H1 (cell line): ENCODE measurements at regions not wholly inside any gene's neighbourhood (a gene's known extent, or its start where the extent isn't known, plus 50 kb on each side); places are given as distances from the start of the nearest gene placed in this dataset.

Experiments
- CTCF ChIA-PET: fragments of 300-600 bp; sonication (Branson Sonifier 250); formaldehyde crosslinking; loops from one replicate; lab custom pipeline; 2021; ENCODE audit not compliant: partially characterized antibody; lab: Charles Lee
- POLR2A ChIA-PET: fragments of 300-600 bp; sonication (Branson Sonifier 250); formaldehyde crosslinking; loops from one replicate; lab custom pipeline; 2021; ENCODE audit warnings: inconsistent platforms; ENCODE audit not compliant: partially characterized antibody; lab: Charles Lee
- DNase-seq, 2 experiments: peaks; one replicate each; pipeline versions ENCODE4 v3.0.0 to v3.0.0-alpha.2; 2010 to 2022; ENCODE audit warnings: low spot score in 2 of 2, low read depth in 1 of 2, mixed read lengths in 1 of 2
- FAIRE-seq: peaks from 2 replicates; lab custom pipeline; 2011; peaks lifted over from hg19 to GRCh38; lab: Jason Lieb, UNC
- H2AFZ ChIP-seq: 2 replicates; pipeline ENCODE4 v1.8.1; 2012; ENCODE audit warnings: low read length, inconsistent platforms
- H2AK5ac ChIP-seq: 2 replicates; pipeline ENCODE4 v1.6.1; 2013; ENCODE audit warnings: low read depth, low read length
- H2BK120ac ChIP-seq: replicated peaks from 2 replicates; pipeline ENCODE3; 2013; ENCODE audit warnings: low read depth, low read length, inconsistent platforms
- H2BK12ac ChIP-seq: 2 replicates; pipeline ENCODE4 v1.6.1; 2013; ENCODE audit warnings: low read depth, low read length
- H2BK15ac ChIP-seq: 2 replicates; pipeline ENCODE4 v1.6.1; 2013; ENCODE audit warnings: low read length
- H2BK20ac ChIP-seq: 2 replicates; pipeline ENCODE4 v1.6.1; 2013; ENCODE audit warnings: low read length
- H2BK5ac ChIP-seq: 2 replicates; pipeline ENCODE4 v1.6.1; 2013; ENCODE audit warnings: low read depth, low read length
- H3K14ac ChIP-seq: 2 replicates; pipeline ENCODE4 v1.6.1; 2013; ENCODE audit warnings: inconsistent platforms; ENCODE audit not compliant: insufficient read length
- H3K18ac ChIP-seq: 2 replicates; pipeline ENCODE4 v1.6.1; 2013; ENCODE audit warnings: low read length; ENCODE audit errors: extremely low read depth
- H3K23ac ChIP-seq: 2 replicates; pipeline ENCODE4 v1.6.1; 2013; ENCODE audit warnings: inconsistent platforms; ENCODE audit not compliant: insufficient read length
- H3K23me2 ChIP-seq: 2 replicates; pipeline ENCODE4 v1.6.1; 2013; ENCODE audit warnings: low read depth, low read length
- H3K27ac ChIP-seq: 2 replicates; pipeline ENCODE4 v1.6.1; 2011; ENCODE audit warnings: low read depth, low read length, inconsistent platforms
- H3K27me3 ChIP-seq, 4 experiments: replicated peaks in 1 of 4; 1 replicate in 1 of 4; 2 replicates in 3 of 4; pipeline versions ENCODE4 v1.6.1 to v1.8.1; 2011 to 2013; ENCODE audit warnings: low read length in 3 of 4, mild to moderate bottlenecking in 3 of 4, inconsistent platforms in 2 of 4, mixed read lengths in 2 of 4, moderate library complexity in 1 of 4; ENCODE audit not compliant: control insufficient read depth in 3 of 4, insufficient read depth in 3 of 4; ENCODE audit errors: extremely low read depth in 1 of 4
- H3K36me3 ChIP-seq, 4 experiments: 2 replicates each; pipeline versions ENCODE4 v1.6.1 to v1.8.1; 2011 to 2013; ENCODE audit warnings: mild to moderate bottlenecking in 4 of 4, low read length in 3 of 4, moderate library complexity in 2 of 4, control low read depth in 1 of 4, inconsistent platforms in 1 of 4; ENCODE audit not compliant: insufficient read depth in 4 of 4, control insufficient read depth in 2 of 4
- H3K4ac ChIP-seq: replicated peaks from 2 replicates; pipeline ENCODE3; 2013; ENCODE audit warnings: low read length, low read depth, mixed read lengths, inconsistent platforms; ENCODE audit not compliant: insufficient read length
- H3K4me1 ChIP-seq, 4 experiments: replicated peaks in 1 of 4; 1 replicate in 1 of 4; 2 replicates in 3 of 4; pipeline versions ENCODE4 v1.6.1 to v1.8.1; 2011 to 2013; ENCODE audit warnings: low read length in 3 of 4, inconsistent platforms in 2 of 4, mixed read lengths in 1 of 4; ENCODE audit not compliant: insufficient read depth in 4 of 4, control insufficient read depth in 3 of 4
- H3K4me2 ChIP-seq, 2 experiments: 2 replicates each; pipeline versions ENCODE4 v1.6.1 to v1.8.1; 2011 to 2013; ENCODE audit warnings: low read depth in 2 of 2, low read length in 2 of 2, control low read depth in 1 of 2, inconsistent platforms in 1 of 2, mild to moderate bottlenecking in 1 of 2; ENCODE audit not compliant: insufficient read depth in 1 of 2
- H3K4me3 ChIP-seq, 4 experiments: fragments of 200-600, 300-600 bp in 1 of 4; sonication (generic), shearing (Covaris generic), sonication (Bioruptor Twin) in 1 of 4; 2 replicates each; pipeline versions ENCODE4 v1.5.1 to v1.8.1; 2011 to 2016; ENCODE audit warnings: low read length in 4 of 4, low read depth in 3 of 4, control low read depth in 2 of 4, inconsistent platforms in 2 of 4, mild to moderate bottlenecking in 2 of 4, mixed read lengths in 1 of 4, moderate library complexity in 1 of 4; ENCODE audit not compliant: insufficient read depth in 2 of 4; ENCODE audit errors: extremely low read depth in 1 of 4
- H3K56ac ChIP-seq: replicated peaks from 2 replicates; pipeline ENCODE3; 2013; ENCODE audit warnings: low read depth, mild to moderate bottlenecking, mixed read lengths, low read length, inconsistent platforms; ENCODE audit not compliant: insufficient read length
- H3K79me1 ChIP-seq: 2 replicates; pipeline ENCODE4 v1.6.1; 2013; ENCODE audit warnings: low read depth, low read length, control low read depth
- H3K79me2 ChIP-seq, 2 experiments: 2 replicates each; pipeline versions ENCODE4 v1.6.1 to v1.8.1; 2012 to 2013; ENCODE audit warnings: low read length in 2 of 2, mild to moderate bottlenecking in 2 of 2, inconsistent platforms in 1 of 2; ENCODE audit not compliant: insufficient read depth in 2 of 2, control insufficient read depth in 1 of 2
- H3K9ac ChIP-seq, 4 experiments: replicated peaks in 1 of 4; 1 replicate in 1 of 4; 2 replicates in 3 of 4; pipeline versions ENCODE4 v1.6.1 to v1.8.1; 2011 to 2013; ENCODE audit warnings: low read depth in 3 of 4, low read length in 3 of 4, control low read depth in 2 of 4, mild to moderate bottlenecking in 2 of 4, moderate library complexity in 2 of 4, inconsistent platforms in 1 of 4; ENCODE audit errors: extremely low read depth in 1 of 4
- H3K9me3 ChIP-seq, 2 experiments: 2 replicates each; pipeline versions ENCODE4 v1.6.1 to v1.8.1; 2012 to 2013; ENCODE audit warnings: mild to moderate bottlenecking in 2 of 2, moderate library complexity in 2 of 2, control low read depth in 1 of 2, inconsistent platforms in 1 of 2, low read depth in 1 of 2, low read length in 1 of 2, mixed read lengths in 1 of 2; ENCODE audit not compliant: insufficient read depth in 2 of 2
- H4K20me1 ChIP-seq, 2 experiments: replicated peaks in 1 of 2; 2 replicates each; pipeline versions ENCODE3 to v1.8.1; 2011 to 2013; ENCODE audit warnings: inconsistent platforms in 2 of 2, low read length in 2 of 2, mild to moderate bottlenecking in 1 of 2; ENCODE audit not compliant: insufficient read depth in 2 of 2, control insufficient read depth in 1 of 2
- H4K5ac ChIP-seq: 2 replicates; pipeline ENCODE4 v1.6.1; 2013; ENCODE audit warnings: low read length, low read depth, mixed read lengths, inconsistent platforms; ENCODE audit not compliant: insufficient read length
- H4K8ac ChIP-seq: 2 replicates; pipeline ENCODE4 v1.8.0; 2013; ENCODE audit warnings: mild to moderate bottlenecking, moderate library complexity, low read length, inconsistent platforms; ENCODE audit not compliant: insufficient read depth; ENCODE audit errors: extremely low read depth
- H4K91ac ChIP-seq: replicated peaks from 2 replicates; pipeline ENCODE3; 2013; ENCODE audit warnings: low read length, mixed read lengths, inconsistent platforms; ENCODE audit not compliant: insufficient read length
- BACH1 ChIP-seq: IDR thresholded peaks from 2 replicates; pipeline ENCODE4 v1.6.1; 2012; ENCODE audit warnings: low read length, improper control_type of control experiment
- CHD1 ChIP-seq: IDR thresholded peaks from 2 replicates; pipeline ENCODE4 v1.6.1; 2012; ENCODE audit warnings: low read depth, low read length, improper control_type of control experiment
- EP300 ChIP-seq, 2 experiments: IDR thresholded peaks; 1 replicate in 1 of 2; 2 replicates in 1 of 2; pipeline ENCODE4 v1.6.1; 2011 to 2012; ENCODE audit warnings: low read depth in 2 of 2, low read length in 2 of 2, mild to moderate bottlenecking in 2 of 2, borderline replicate concordance in 1 of 2, inconsistent platforms in 1 of 2, moderate library complexity in 1 of 2
- FOSL1 ChIP-seq: IDR thresholded peaks from 2 replicates; pipeline ENCODE4 v1.6.1; 2011; ENCODE audit warnings: mild to moderate bottlenecking, low read depth, low read length, moderate library complexity; ENCODE audit not compliant: insufficient read depth
- JUN ChIP-seq: IDR thresholded peaks from 2 replicates; pipeline ENCODE4 v1.6.1; 2011; ENCODE audit warnings: low read depth, mild to moderate bottlenecking, improper control_type of control experiment, low read length
- JUND ChIP-seq: IDR thresholded peaks from 2 replicates; pipeline ENCODE4 v1.6.1; 2011; ENCODE audit warnings: mild to moderate bottlenecking, improper control_type of control experiment, low read length
- MAFK ChIP-seq: IDR thresholded peaks from 2 replicates; pipeline ENCODE4 v1.6.1; 2012; ENCODE audit warnings: low read depth, mild to moderate bottlenecking, improper control_type of control experiment, low read length
- NANOG ChIP-seq: IDR thresholded peaks from 2 replicates; pipeline ENCODE4 v1.6.1; 2011; ENCODE audit warnings: low read length, low read depth, mild to moderate bottlenecking, inconsistent platforms; ENCODE audit not compliant: insufficient read depth, poor library complexity, severe bottlenecking
- RFX5 ChIP-seq: IDR thresholded peaks from 2 replicates; pipeline ENCODE4 v1.6.1; 2011; ENCODE audit warnings: low read depth, low read length, improper control_type of control experiment, borderline replicate concordance
- SIRT6 ChIP-seq: IDR thresholded peaks from one replicate; pipeline ENCODE4 v1.7.1; 2012; ENCODE audit warnings: low read length, inconsistent platforms
- TAF7 ChIP-seq: optimal IDR thresholded peaks from 2 replicates; pipeline ENCODE3; 2011; ENCODE audit warnings: low read depth, mild to moderate bottlenecking, inconsistent platforms, low read length, moderate library complexity, borderline replicate concordance
- WGBS, 2 experiments: shearing (Covaris generic) in 1 of 2; methylation state at CpG; one replicate each; pipeline versions ENCODE4 v1.1.6 to v1.1.7; 2013 to 2015; ENCODE audit warnings: low lambda C conversion rate in 2 of 2, mixed read lengths in 2 of 2, inconsistent platforms in 1 of 2, low coverage in 1 of 2, missing lambda C conversion rate in 1 of 2; ENCODE audit not compliant: insufficient replicate concordance in 2 of 2, insufficient coverage in 1 of 2, insufficient read length in 1 of 2; ENCODE audit errors: extremely low coverage in 1 of 2, missing lambda C conversion rate in 1 of 2; 5-methylcytosine and 5-hydroxymethylcytosine counted together

GRCh38 chr2:42976351-42976750 is 184.0 kb upstream of the HAAO start:
- ChIA-PET POLR2A (no interaction called here), CTCF (interaction anchor here (0.5 to 6.3 kb wide), 19 partner anchors 10 to 253 kb away, joined by 3 to 58 read pairs (median 10); no protein-coding TSS in a partner anchor)
- no peak overlapping the region for H2BK5ac ChIP-seq
- H3K4me3 ChIP-seq, result no peak overlapping the region
- no peaks in the 10 kb centered on the region for H3K79me1 ChIP-seq
- no peak for FAIRE-seq
- no peak overlapping the region for H2BK12ac ChIP-seq
- 69% methylated on average over 2 of the region's 5 CpGs; no CpG with 5 or more reads in 1 of the 2 experiments for WGBS, 2 experiments
- no peak overlapping the region for H3K56ac ChIP-seq
- TF ChIP-seq SIRT6 (no peak), CHD1 (no peak), FOSL1 (no peak), JUN (no peak), NANOG (no peak), TAF7 (no peak), EP300 (IDR thresholded peaks at IDR 0.05; ENCODE audit: borderline replicate concordance in 1 of 2, low read depth in 2 of 2, low read length in 2 of 2) (no peak), BACH1 (no peak), RFX5 (no peak), MAFK (no peak), JUND (no peak)
- H3K4me2 ChIP-seq, result no peak overlapping the region
- no peaks in the 10 kb centered on the region for H4K20me1 ChIP-seq
- H3K4me1 ChIP-seq, result peaks cover 0 to 7% (median 4%) of the 10 kb centered on the region in 4 experiments; a peak in 4 of 7 replicates
- peaks cover 0 to 3% of the 10 kb centered on the region in 2 experiments; a peak in 1 of 4 replicates for H3K9me3 ChIP-seq
- no peak overlapping the region for H2AFZ ChIP-seq
- no peak overlapping the region for H3K4ac ChIP-seq
- H3K23me2 ChIP-seq, result no peaks in the 10 kb centered on the region
- no peaks in the 10 kb centered on the region for H3K79me2 ChIP-seq
- no peak overlapping the region for H4K5ac ChIP-seq
- no peak overlapping the region for H4K8ac ChIP-seq
- no peaks in the 10 kb centered on the region for H3K36me3 ChIP-seq
- H4K91ac ChIP-seq, result no peak overlapping the region
- no peak overlapping the region for H3K18ac ChIP-seq
- no peak overlapping the region for H3K23ac ChIP-seq
- no peak overlapping the region for H2AK5ac ChIP-seq
- no peak overlapping the region for H2BK120ac ChIP-seq
- no peak overlapping the region for H3K27ac ChIP-seq
- H3K14ac ChIP-seq, result no peak overlapping the region
- no peak overlapping the region for H2BK20ac ChIP-seq
- no peak overlapping the region for H2BK15ac ChIP-seq
- H3K27me3 ChIP-seq, result no peaks in the 10 kb centered on the region; a peak in 1 of 7 replicates
- no peak overlapping the region for H3K9ac ChIP-seq
- DNase-seq, result no peak
